H1 (cell line): ENCODE measurements at regions not wholly inside any gene's neighbourhood (a gene's known extent, or its start where the extent isn't known, plus 50 kb on each side); places are given as distances from the start of the nearest gene placed in this dataset.

Source experiments
- CTCF ChIA-PET: fragments of 300-600 bp; sonication (Branson Sonifier 250); formaldehyde crosslinking; loops from one replicate; lab custom pipeline; 2021; ENCODE audit not compliant: partially characterized antibody; lab: Charles Lee
- POLR2A ChIA-PET: fragments of 300-600 bp; sonication (Branson Sonifier 250); formaldehyde crosslinking; loops from one replicate; lab custom pipeline; 2021; ENCODE audit warnings: inconsistent platforms; ENCODE audit not compliant: partially characterized antibody; lab: Charles Lee
- DNase-seq, 2 experiments: peaks; one replicate each; pipeline versions ENCODE4 v3.0.0 to v3.0.0-alpha.2; 2010 to 2022; ENCODE audit warnings: low spot score in 2 of 2, low read depth in 1 of 2, mixed read lengths in 1 of 2
- FAIRE-seq: peaks from 2 replicates; lab custom pipeline; 2011; peaks lifted over from hg19 to GRCh38; lab: Jason Lieb, UNC
- H2AFZ ChIP-seq: 2 replicates; pipeline ENCODE4 v1.8.1; 2012; ENCODE audit warnings: low read length, inconsistent platforms
- H2AK5ac ChIP-seq: 2 replicates; pipeline ENCODE4 v1.6.1; 2013; ENCODE audit warnings: low read depth, low read length
- H2BK120ac ChIP-seq: replicated peaks from 2 replicates; pipeline ENCODE3; 2013; ENCODE audit warnings: low read depth, low read length, inconsistent platforms
- H2BK12ac ChIP-seq: 2 replicates; pipeline ENCODE4 v1.6.1; 2013; ENCODE audit warnings: low read depth, low read length
- H2BK15ac ChIP-seq: 2 replicates; pipeline ENCODE4 v1.6.1; 2013; ENCODE audit warnings: low read length
- H2BK20ac ChIP-seq: 2 replicates; pipeline ENCODE4 v1.6.1; 2013; ENCODE audit warnings: low read length
- H2BK5ac ChIP-seq: 2 replicates; pipeline ENCODE4 v1.6.1; 2013; ENCODE audit warnings: low read depth, low read length
- H3K14ac ChIP-seq: 2 replicates; pipeline ENCODE4 v1.6.1; 2013; ENCODE audit warnings: inconsistent platforms; ENCODE audit not compliant: insufficient read length
- H3K18ac ChIP-seq: 2 replicates; pipeline ENCODE4 v1.6.1; 2013; ENCODE audit warnings: low read length; ENCODE audit errors: extremely low read depth
- H3K23ac ChIP-seq: 2 replicates; pipeline ENCODE4 v1.6.1; 2013; ENCODE audit warnings: inconsistent platforms; ENCODE audit not compliant: insufficient read length
- H3K23me2 ChIP-seq: 2 replicates; pipeline ENCODE4 v1.6.1; 2013; ENCODE audit warnings: low read depth, low read length
- H3K27ac ChIP-seq: 2 replicates; pipeline ENCODE4 v1.6.1; 2011; ENCODE audit warnings: low read depth, low read length, inconsistent platforms
- H3K27me3 ChIP-seq, 4 experiments: replicated peaks in 1 of 4; 1 replicate in 1 of 4; 2 replicates in 3 of 4; pipeline versions ENCODE4 v1.6.1 to v1.8.1; 2011 to 2013; ENCODE audit warnings: low read length in 3 of 4, mild to moderate bottlenecking in 3 of 4, inconsistent platforms in 2 of 4, mixed read lengths in 2 of 4, moderate library complexity in 1 of 4; ENCODE audit not compliant: control insufficient read depth in 3 of 4, insufficient read depth in 3 of 4; ENCODE audit errors: extremely low read depth in 1 of 4
- H3K36me3 ChIP-seq, 4 experiments: 2 replicates each; pipeline versions ENCODE4 v1.6.1 to v1.8.1; 2011 to 2013; ENCODE audit warnings: mild to moderate bottlenecking in 4 of 4, low read length in 3 of 4, moderate library complexity in 2 of 4, control low read depth in 1 of 4, inconsistent platforms in 1 of 4; ENCODE audit not compliant: insufficient read depth in 4 of 4, control insufficient read depth in 2 of 4
- H3K4ac ChIP-seq: replicated peaks from 2 replicates; pipeline ENCODE3; 2013; ENCODE audit warnings: low read length, low read depth, mixed read lengths, inconsistent platforms; ENCODE audit not compliant: insufficient read length
- H3K4me1 ChIP-seq, 4 experiments: replicated peaks in 1 of 4; 1 replicate in 1 of 4; 2 replicates in 3 of 4; pipeline versions ENCODE4 v1.6.1 to v1.8.1; 2011 to 2013; ENCODE audit warnings: low read length in 3 of 4, inconsistent platforms in 2 of 4, mixed read lengths in 1 of 4; ENCODE audit not compliant: insufficient read depth in 4 of 4, control insufficient read depth in 3 of 4
- H3K4me2 ChIP-seq, 2 experiments: 2 replicates each; pipeline versions ENCODE4 v1.6.1 to v1.8.1; 2011 to 2013; ENCODE audit warnings: low read depth in 2 of 2, low read length in 2 of 2, control low read depth in 1 of 2, inconsistent platforms in 1 of 2, mild to moderate bottlenecking in 1 of 2; ENCODE audit not compliant: insufficient read depth in 1 of 2
- H3K4me3 ChIP-seq, 4 experiments: fragments of 200-600, 300-600 bp in 1 of 4; sonication (generic), shearing (Covaris generic), sonication (Bioruptor Twin) in 1 of 4; 2 replicates each; pipeline versions ENCODE4 v1.5.1 to v1.8.1; 2011 to 2016; ENCODE audit warnings: low read length in 4 of 4, low read depth in 3 of 4, control low read depth in 2 of 4, inconsistent platforms in 2 of 4, mild to moderate bottlenecking in 2 of 4, mixed read lengths in 1 of 4, moderate library complexity in 1 of 4; ENCODE audit not compliant: insufficient read depth in 2 of 4; ENCODE audit errors: extremely low read depth in 1 of 4
- H3K56ac ChIP-seq: replicated peaks from 2 replicates; pipeline ENCODE3; 2013; ENCODE audit warnings: low read depth, mild to moderate bottlenecking, mixed read lengths, low read length, inconsistent platforms; ENCODE audit not compliant: insufficient read length
- H3K79me1 ChIP-seq: 2 replicates; pipeline ENCODE4 v1.6.1; 2013; ENCODE audit warnings: low read depth, low read length, control low read depth
- H3K79me2 ChIP-seq, 2 experiments: 2 replicates each; pipeline versions ENCODE4 v1.6.1 to v1.8.1; 2012 to 2013; ENCODE audit warnings: low read length in 2 of 2, mild to moderate bottlenecking in 2 of 2, inconsistent platforms in 1 of 2; ENCODE audit not compliant: insufficient read depth in 2 of 2, control insufficient read depth in 1 of 2
- H3K9ac ChIP-seq, 4 experiments: replicated peaks in 1 of 4; 1 replicate in 1 of 4; 2 replicates in 3 of 4; pipeline versions ENCODE4 v1.6.1 to v1.8.1; 2011 to 2013; ENCODE audit warnings: low read depth in 3 of 4, low read length in 3 of 4, control low read depth in 2 of 4, mild to moderate bottlenecking in 2 of 4, moderate library complexity in 2 of 4, inconsistent platforms in 1 of 4; ENCODE audit errors: extremely low read depth in 1 of 4
- H3K9me3 ChIP-seq, 2 experiments: 2 replicates each; pipeline versions ENCODE4 v1.6.1 to v1.8.1; 2012 to 2013; ENCODE audit warnings: mild to moderate bottlenecking in 2 of 2, moderate library complexity in 2 of 2, control low read depth in 1 of 2, inconsistent platforms in 1 of 2, low read depth in 1 of 2, low read length in 1 of 2, mixed read lengths in 1 of 2; ENCODE audit not compliant: insufficient read depth in 2 of 2
- H4K20me1 ChIP-seq, 2 experiments: replicated peaks in 1 of 2; 2 replicates each; pipeline versions ENCODE3 to v1.8.1; 2011 to 2013; ENCODE audit warnings: inconsistent platforms in 2 of 2, low read length in 2 of 2, mild to moderate bottlenecking in 1 of 2; ENCODE audit not compliant: insufficient read depth in 2 of 2, control insufficient read depth in 1 of 2
- H4K5ac ChIP-seq: 2 replicates; pipeline ENCODE4 v1.6.1; 2013; ENCODE audit warnings: low read length, low read depth, mixed read lengths, inconsistent platforms; ENCODE audit not compliant: insufficient read length
- H4K8ac ChIP-seq: 2 replicates; pipeline ENCODE4 v1.8.0; 2013; ENCODE audit warnings: mild to moderate bottlenecking, moderate library complexity, low read length, inconsistent platforms; ENCODE audit not compliant: insufficient read depth; ENCODE audit errors: extremely low read depth
- H4K91ac ChIP-seq: replicated peaks from 2 replicates; pipeline ENCODE3; 2013; ENCODE audit warnings: low read length, mixed read lengths, inconsistent platforms; ENCODE audit not compliant: insufficient read length
- CHD2 ChIP-seq: IDR thresholded peaks from 2 replicates; pipeline ENCODE4 v1.6.1; 2012; ENCODE audit warnings: low read length, improper control_type of control experiment
- CREB1 ChIP-seq: IDR thresholded peaks from 2 replicates; pipeline ENCODE4 v1.6.1; 2012; ENCODE audit warnings: inconsistent platforms
- PHF8 ChIP-seq: fragments of 200-600 bp; sonication (generic); conservative IDR thresholded peaks from 2 replicates; pipeline ENCODE4 v1.7.1; 2012; ENCODE audit warnings: low read depth, mild to moderate bottlenecking, inconsistent platforms, low read length, moderate library complexity
- RXRA ChIP-seq: IDR thresholded peaks from 2 replicates; pipeline ENCODE4 v1.6.1; 2011; ENCODE audit warnings: low read depth, mild to moderate bottlenecking, low read length, moderate library complexity; ENCODE audit not compliant: insufficient read depth
- SRF ChIP-seq: IDR thresholded peaks from 2 replicates; pipeline ENCODE4 v1.6.1; 2011; ENCODE audit warnings: mild to moderate bottlenecking, low read depth, low read length, moderate library complexity
- TAF1 ChIP-seq: IDR thresholded peaks from 2 replicates; pipeline ENCODE4 v1.6.1; 2011; ENCODE audit warnings: mild to moderate bottlenecking, low read depth, low read length
- WGBS, 2 experiments: shearing (Covaris generic) in 1 of 2; methylation state at CpG; one replicate each; pipeline versions ENCODE4 v1.1.6 to v1.1.7; 2013 to 2015; ENCODE audit warnings: low lambda C conversion rate in 2 of 2, mixed read lengths in 2 of 2, inconsistent platforms in 1 of 2, low coverage in 1 of 2, missing lambda C conversion rate in 1 of 2; ENCODE audit not compliant: insufficient replicate concordance in 2 of 2, insufficient coverage in 1 of 2, insufficient read length in 1 of 2; ENCODE audit errors: extremely low coverage in 1 of 2, missing lambda C conversion rate in 1 of 2; 5-methylcytosine and 5-hydroxymethylcytosine counted together

DNA sequence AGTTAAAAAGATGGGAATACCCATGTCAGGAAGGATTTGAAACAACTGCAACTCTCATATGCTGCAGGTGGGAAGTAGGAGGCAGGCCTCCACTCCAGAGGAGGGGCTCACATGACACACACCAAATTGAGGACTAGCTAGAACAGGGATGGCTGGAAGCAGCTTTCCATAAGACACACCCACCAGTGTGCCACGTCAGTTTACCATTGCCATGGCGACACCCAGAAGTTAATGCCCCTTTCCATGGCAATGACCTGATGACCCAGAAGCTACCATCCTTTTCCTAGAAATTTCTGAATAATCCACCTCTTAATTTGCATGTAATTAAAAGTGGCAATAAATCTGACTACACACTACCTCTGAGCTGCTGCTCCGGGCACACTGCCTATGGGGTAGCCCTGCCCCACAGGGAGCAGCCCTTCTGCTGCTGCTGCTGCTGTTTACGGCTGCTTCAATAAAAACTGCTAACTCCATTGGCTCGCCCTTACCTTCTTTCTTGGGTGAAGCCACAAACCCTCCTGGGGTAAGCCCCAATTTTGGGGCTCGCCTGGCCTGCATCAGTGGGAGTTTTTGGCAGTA, 89.4 kb downstream of the RRM2 start:
- FAIRE-seq: no peak

More for the DNA sequence above, 89.4 kb downstream of the RRM2 start:
- H3K79me1 ChIP-seq: no peaks in the 10 kb centered on the region
- H3K27ac ChIP-seq: no peak overlapping the region
- H3K79me2 ChIP-seq: no peaks in the 10 kb centered on the region
- H4K20me1 ChIP-seq: peaks cover 0 to 5% of the 10 kb centered on the region in 2 experiments
- no peak overlapping the region for H3K4me2 ChIP-seq
- ChIA-PET POLR2A (no interaction called here), CTCF (interaction anchor here (0.7 to 2.0 kb wide), 2 partner anchors 20 kb away, joined by 4 to 5 read pairs; no protein-coding TSS in a partner anchor)
- no peak overlapping the region for H2BK20ac ChIP-seq
- no peak overlapping the region for H4K5ac ChIP-seq
- H3K4me3 ChIP-seq: no peak overlapping the region
- no peak overlapping the region for H3K56ac ChIP-seq
- H3K18ac ChIP-seq: no peak overlapping the region
- no peak overlapping the region for H3K14ac ChIP-seq
- H2AFZ ChIP-seq: no peak overlapping the region
- no peak overlapping the region for H3K23ac ChIP-seq
- no peaks in the 10 kb centered on the region for H3K36me3 ChIP-seq
- no peak for DNase-seq
- WGBS, 2 experiments: 82% methylated on average over 6 of the region's 6 CpGs; no CpG with 5 or more reads in 1 of the 2 experiments
- H3K9ac ChIP-seq: no peak overlapping the region; a peak in 1 of 7 replicates
- H4K91ac ChIP-seq: no peak overlapping the region
- TF ChIP-seq PHF8: no peak
- TF ChIP-seq SRF: no peak
- TF ChIP-seq CHD2: no peak
- TF ChIP-seq CREB1: no peak
- TF ChIP-seq RXRA: no peak
- no peak for TF ChIP-seq TAF1
- peaks cover 0 to 3% (median 1%) of the 10 kb centered on the region in 4 experiments; a peak in 6 of 7 replicates for H3K4me1 ChIP-seq
- no peak overlapping the region for H2BK15ac ChIP-seq
- no peak overlapping the region for H2BK5ac ChIP-seq
- no peak overlapping the region for H2AK5ac ChIP-seq
- H2BK120ac ChIP-seq: no peak overlapping the region
- no peak overlapping the region for H3K4ac ChIP-seq
- H2BK12ac ChIP-seq: no peak overlapping the region
- H3K23me2 ChIP-seq: no peaks in the 10 kb centered on the region
- H3K27me3 ChIP-seq: no peaks in the 10 kb centered on the region; a peak in 1 of 7 replicates
- H3K9me3 ChIP-seq: no peaks in the 10 kb centered on the region
- H4K8ac ChIP-seq: no peak overlapping the region
